SK-N-SH (cell line): ENCODE measurements at regions not wholly inside any gene's neighbourhood (a gene's known extent, or its start where the extent isn't known, plus 50 kb on each side); places are given as distances from the start of the nearest gene placed in this dataset.

Source experiments
- CTCF ChIA-PET: fragments of 300-600, 350-600 bp; formaldehyde crosslinking; extraction: SDS; loops from one replicate; lab custom pipeline; 2021; lab: Yijun Ruan, JAX
- POLR2A ChIA-PET: fragments of 350-600 bp; sonication (Branson Sonifier 250); formaldehyde crosslinking; extraction: SDS; loops from one replicate; lab custom pipeline; 2020; ENCODE audit warnings: antibody characterized with exemption, inconsistent platforms; lab: Yijun Ruan, JAX
- DNase-seq: peaks from one replicate; pipeline ENCODE4 v3.0.0; 2012
- H2AFZ ChIP-seq: fragments of 200-600 bp; sonication (generic); 2 replicates; pipeline ENCODE4 v1.8.1; 2016; ENCODE audit warnings: antibody characterized with exemption, mild to moderate bottlenecking, low read depth
- H3F3A ChIP-seq: fragments of 200-600 bp; sonication (generic); replicated peaks from 2 replicates; pipeline ENCODE3; 2016; ENCODE audit warnings: antibody characterized with exemption, mild to moderate bottlenecking; ENCODE audit not compliant: insufficient read depth
- H3K27ac ChIP-seq, 2 experiments: fragments of 200-500 bp in 1 of 2; fragments of 200-600 bp in 1 of 2; sonication (Bioruptor generic) in 1 of 2; sonication (generic), shearing (Covaris generic) in 1 of 2; 2 replicates each; pipeline versions ENCODE4 v1.5.1 to v1.6.1; 2014 to 2016; ENCODE audit warnings: low read depth in 2 of 2, inconsistent platforms in 1 of 2, low read length in 1 of 2, mild to moderate bottlenecking in 1 of 2, mixed read lengths in 1 of 2
- H3K27me3 ChIP-seq: fragments of 200-600 bp; sonication (generic), shearing (Covaris generic); 2 replicates; pipeline ENCODE4 v1.6.1; 2016; ENCODE audit warnings: mixed run types; ENCODE audit not compliant: insufficient read depth
- H3K36me3 ChIP-seq, 2 experiments: fragments of 200-500 bp in 1 of 2; fragments of 200-600 bp in 1 of 2; sonication (Bioruptor generic) in 1 of 2; sonication (generic) in 1 of 2; replicated peaks in 1 of 2; 2 replicates each; pipeline versions ENCODE3 to v1.5.1; 2014 to 2016; ENCODE audit warnings: low read length in 1 of 2, mild to moderate bottlenecking in 1 of 2; ENCODE audit not compliant: insufficient read depth in 2 of 2, control insufficient read depth in 1 of 2
- H3K4me1 ChIP-seq, 2 experiments: fragments of 200-500 bp in 1 of 2; fragments of 200-600 bp in 1 of 2; sonication (Bioruptor generic) in 1 of 2; sonication (generic), shearing (Covaris generic) in 1 of 2; 2 replicates each; pipeline versions ENCODE4 v1.5.1 to v1.6.1; 2014 to 2016; ENCODE audit warnings: low read depth in 1 of 2, low read length in 1 of 2, mixed run types in 1 of 2; ENCODE audit not compliant: insufficient read depth in 2 of 2, control insufficient read depth in 1 of 2
- H3K4me2 ChIP-seq: fragments of 200-600 bp; sonication (generic), shearing (Covaris generic); 2 replicates; pipeline ENCODE4 v1.6.1; 2017; ENCODE audit warnings: mixed run types
- H3K4me3 ChIP-seq, 2 experiments: fragments of 200-500 bp in 1 of 2; fragments of 200-600 bp in 1 of 2; sonication (Bioruptor generic) in 1 of 2; sonication (generic), shearing (Covaris generic) in 1 of 2; 2 replicates each; pipeline versions ENCODE4 v1.5.1 to v1.8.1; 2014 to 2016; ENCODE audit warnings: low read depth in 2 of 2, inconsistent platforms in 1 of 2, low read length in 1 of 2, mild to moderate bottlenecking in 1 of 2, mixed read lengths in 1 of 2, moderate library complexity in 1 of 2
- H3K79me2 ChIP-seq: fragments of 200-600 bp; sonication (generic); 2 replicates; pipeline ENCODE4 v1.8.1; 2017; ENCODE audit warnings: mild to moderate bottlenecking; ENCODE audit not compliant: insufficient read depth
- H3K9ac ChIP-seq: fragments of 200-600 bp; sonication (generic); 2 replicates; pipeline ENCODE4 v1.6.1; 2017; ENCODE audit warnings: mixed run types
- H3K9me2 ChIP-seq: fragments of 200-600 bp; sonication (generic); 2 replicates; pipeline ENCODE4 v1.6.1; 2017; ENCODE audit warnings: mixed run types
- H3K9me3 ChIP-seq: fragments of 200-600 bp; sonication (generic); 2 replicates; pipeline ENCODE4 v1.6.1; 2017; ENCODE audit warnings: mixed run types, mild to moderate bottlenecking, moderate library complexity
- H4K20me1 ChIP-seq: fragments of 200-600 bp; sonication (generic); 2 replicates; pipeline ENCODE4 v1.6.1; 2017; ENCODE audit warnings: mild to moderate bottlenecking, mixed run types; ENCODE audit not compliant: insufficient read depth
- ELF1 ChIP-seq: IDR thresholded peaks from 2 replicates; pipeline ENCODE4 v1.4.0; 2012
- EP300 ChIP-seq, 2 experiments: IDR thresholded peaks; 2 replicates each; pipeline versions ENCODE4 v1.4.0 to v1.6.1; 2012; ENCODE audit warnings: borderline replicate concordance in 1 of 2, low read depth in 1 of 2, low read length in 1 of 2
- FOXJ3 ChIP-seq: sonication (generic); formaldehyde crosslinking; IDR thresholded peaks from 2 replicates; pipeline ENCODE4 v1.5.1; 2020; ENCODE audit warnings: mild to moderate bottlenecking, missing genetic modification reagents
- GABPA ChIP-seq: IDR thresholded peaks from 2 replicates; pipeline ENCODE4 v1.4.0; 2012; ENCODE audit warnings: low read depth, mild to moderate bottlenecking
- GATA2 ChIP-seq: sonication (generic); formaldehyde crosslinking; IDR thresholded peaks from 2 replicates; pipeline ENCODE4 v1.5.0; 2020; ENCODE audit warnings: mild to moderate bottlenecking, missing genetic modification reagents
- MEF2A ChIP-seq: IDR thresholded peaks from 2 replicates; pipeline ENCODE4 v1.4.0; 2012; ENCODE audit warnings: low read depth, borderline replicate concordance
- MXI1 ChIP-seq: IDR thresholded peaks from 2 replicates; pipeline ENCODE4 v1.6.1; 2012; ENCODE audit warnings: mild to moderate bottlenecking, low read depth, low read length, improper control_type of control experiment
- NFIC ChIP-seq: IDR thresholded peaks from 2 replicates; pipeline ENCODE4 v1.4.0; 2012; ENCODE audit warnings: borderline replicate concordance
- POLR2AphosphoS5 ChIP-seq: IDR thresholded peaks from 2 replicates; pipeline ENCODE4 v1.6.1; 2012; ENCODE audit warnings: low read depth, low read length
- RAD21 ChIP-seq: IDR thresholded peaks from 2 replicates; pipeline ENCODE4 v1.6.1; 2012; ENCODE audit warnings: mild to moderate bottlenecking, low read length
- RCOR1 ChIP-seq: fragments of 150-350 bp; IDR thresholded peaks from 2 replicates; pipeline ENCODE4 v1.6.1; 2017; ENCODE audit warnings: antibody characterized with exemption, low read length
- RFX5 ChIP-seq: IDR thresholded peaks from 2 replicates; pipeline ENCODE4 v1.6.1; 2012; ENCODE audit warnings: mild to moderate bottlenecking, improper control_type of control experiment, low read length
- RXRA ChIP-seq: IDR thresholded peaks from 2 replicates; pipeline ENCODE4 v1.4.0; 2012; ENCODE audit warnings: low read depth, mild to moderate bottlenecking, borderline replicate concordance
- SIN3A ChIP-seq: IDR thresholded peaks from 2 replicates; pipeline ENCODE4 v1.6.1; 2012; ENCODE audit warnings: low read depth, mild to moderate bottlenecking, low read length, moderate library complexity, borderline replicate concordance
- SMC3 ChIP-seq: IDR thresholded peaks from 2 replicates; pipeline ENCODE4 v1.6.1; 2012; ENCODE audit warnings: low read depth, low read length, improper control_type of control experiment
- TAF1 ChIP-seq: IDR thresholded peaks from 2 replicates; pipeline ENCODE4 v1.6.1; 2012; ENCODE audit warnings: low read depth, mild to moderate bottlenecking, low read length, moderate library complexity, borderline replicate concordance
- YY1 ChIP-seq: IDR thresholded peaks from 2 replicates; pipeline ENCODE4 v1.4.0; 2012; ENCODE audit warnings: low read depth, mild to moderate bottlenecking
- WGBS: methylation state at CpG from one replicate; pipeline ENCODE4 v1.1.6; 2017; ENCODE audit warnings: low lambda C conversion rate; 5-methylcytosine and 5-hydroxymethylcytosine counted together
- TF ChIP-seq, protein P1 (sequence below): IDR thresholded peaks from 2 replicates; pipeline ENCODE4 v1.4.0; 2012; ENCODE audit warnings: low read depth, borderline replicate concordance
- TF ChIP-seq, protein P2 (sequence below): IDR thresholded peaks from 2 replicates; pipeline ENCODE4 v1.4.0; 2012; ENCODE audit warnings: low read depth, borderline replicate concordance
- TF ChIP-seq, protein P3 (sequence below): IDR thresholded peaks from 2 replicates; pipeline ENCODE4 v1.6.1; 2012; ENCODE audit warnings: mild to moderate bottlenecking, low read depth, low read length, moderate library complexity
- TF ChIP-seq, protein P4 (sequence below): IDR thresholded peaks from 2 replicates; pipeline ENCODE4 v1.4.0; 2012; ENCODE audit warnings: low read depth

DNA sequence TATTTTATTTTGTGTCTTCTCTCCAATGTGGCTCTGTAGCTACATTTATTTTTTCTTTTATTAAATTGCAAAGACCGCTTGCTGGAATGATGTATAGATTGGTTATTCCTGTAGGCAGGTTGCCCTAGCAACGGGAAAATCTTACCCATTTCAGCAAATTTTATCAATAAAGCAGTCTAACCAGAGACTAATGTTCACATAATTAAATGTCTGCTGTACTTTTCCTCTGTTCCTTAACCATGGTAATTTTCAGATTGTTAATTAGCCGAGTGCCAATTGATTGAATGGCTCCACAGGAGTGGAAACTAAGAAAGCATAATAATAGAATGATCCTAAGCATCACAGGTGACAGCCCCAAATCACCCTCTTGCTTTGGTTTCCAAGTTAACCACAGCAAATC, 134.8 kb downstream of the BASP1 start:
- no peak for DNase-seq
- Histone ChIP-seq H3K27ac (no peak overlapping the region), H3K9ac (no peak overlapping the region), H3K4me2 (no peak overlapping the region), H3K79me2 (no peaks in the 10 kb centered on the region), H3K9me2 (no peaks in the 10 kb centered on the region)
- CTCF ChIA-PET: no interaction called here
- TF ChIP-seq GABPA (no peak), MEF2A (no peak), SIN3A (no peak), ELF1 (no peak), RFX5 (no peak), MXI1 (no peak), SMC3 (no peak), YY1 (no peak)
- TF ChIP-seq, protein P1, sequence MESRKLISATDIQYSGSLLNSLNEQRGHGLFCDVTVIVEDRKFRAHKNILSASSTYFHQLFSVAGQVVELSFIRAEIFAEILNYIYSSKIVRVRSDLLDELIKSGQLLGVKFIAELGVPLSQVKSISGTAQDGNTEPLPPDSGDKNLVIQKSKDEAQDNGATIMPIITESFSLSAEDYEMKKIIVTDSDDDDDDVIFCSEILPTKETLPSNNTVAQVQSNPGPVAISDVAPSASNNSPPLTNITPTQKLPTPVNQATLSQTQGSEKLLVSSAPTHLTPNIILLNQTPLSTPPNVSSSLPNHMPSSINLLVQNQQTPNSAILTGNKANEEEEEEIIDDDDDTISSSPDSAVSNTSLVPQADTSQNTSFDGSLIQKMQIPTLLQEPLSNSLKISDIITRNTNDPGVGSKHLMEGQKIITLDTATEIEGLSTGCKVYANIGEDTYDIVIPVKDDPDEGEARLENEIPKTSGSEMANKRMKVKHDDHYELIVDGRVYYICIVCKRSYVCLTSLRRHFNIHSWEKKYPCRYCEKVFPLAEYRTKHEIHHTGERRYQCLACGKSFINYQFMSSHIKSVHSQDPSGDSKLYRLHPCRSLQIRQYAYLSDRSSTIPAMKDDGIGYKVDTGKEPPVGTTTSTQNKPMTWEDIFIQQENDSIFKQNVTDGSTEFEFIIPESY: no peak
- TF ChIP-seq, all 33 proteins: peak for 0
- H3F3A ChIP-seq: no peaks in the 10 kb centered on the region
- H3K4me3 ChIP-seq: no peak overlapping the region
- H2AFZ ChIP-seq: no peak overlapping the region
- 34% methylated on average over 3 of the region's 3 CpGs for WGBS
- H3K4me1 ChIP-seq: no peaks in the 10 kb centered on the region
- H4K20me1 ChIP-seq: no peaks in the 10 kb centered on the region
- H3K36me3 ChIP-seq: no peaks in the 10 kb centered on the region
- H3K27me3 ChIP-seq: no peaks in the 10 kb centered on the region; the same call in 1 of the 2 replicates
- POLR2A ChIA-PET: no interaction called here
- no peaks in the 10 kb centered on the region for H3K9me3 ChIP-seq

DNA sequence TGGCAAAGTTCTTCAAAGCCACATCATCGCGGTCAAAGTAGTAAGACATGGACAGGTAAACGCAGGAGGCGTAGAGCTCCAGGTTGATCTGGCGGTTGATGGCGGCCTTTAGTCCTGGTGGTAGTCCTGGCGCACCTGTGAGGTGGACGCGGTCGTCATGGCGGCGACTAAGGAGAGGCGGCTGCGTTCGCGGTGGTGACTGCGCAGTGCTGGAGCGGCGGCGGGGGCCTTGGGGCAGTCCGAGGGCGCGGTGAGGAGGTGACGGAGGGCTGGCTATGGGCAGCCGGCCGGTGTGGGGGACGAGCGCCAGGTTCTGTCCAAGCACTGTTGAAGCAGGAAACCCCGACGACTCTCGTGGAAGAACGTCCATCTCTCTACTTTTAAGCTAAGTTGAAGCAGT, 136.8 kb downstream of the BASP1 start:
- Histone ChIP-seq H4K20me1 (no peaks in the 10 kb centered on the region), H3K4me3 (no peak overlapping the region), H3K27me3 (no peaks in the 10 kb centered on the region; the same call in 1 of the 2 replicates), H3K79me2 (no peaks in the 10 kb centered on the region), H3K4me2 (no peak overlapping the region), H3K27ac (no peak overlapping the region), H3K9me2 (no peaks in the 10 kb centered on the region), H3F3A (no peaks in the 10 kb centered on the region), H2AFZ (no peak overlapping the region), H3K4me1 (no peaks in the 10 kb centered on the region), H3K9ac (no peak overlapping the region), H3K36me3 (no peaks in the 10 kb centered on the region), H3K9me3 (no peaks in the 10 kb centered on the region)
- ChIA-PET CTCF (no interaction called here), POLR2A (no interaction called here)
- no peak for DNase-seq
- 93% methylated on average over 27 of the region's 32 CpGs for WGBS
- TF ChIP-seq, protein P2, sequence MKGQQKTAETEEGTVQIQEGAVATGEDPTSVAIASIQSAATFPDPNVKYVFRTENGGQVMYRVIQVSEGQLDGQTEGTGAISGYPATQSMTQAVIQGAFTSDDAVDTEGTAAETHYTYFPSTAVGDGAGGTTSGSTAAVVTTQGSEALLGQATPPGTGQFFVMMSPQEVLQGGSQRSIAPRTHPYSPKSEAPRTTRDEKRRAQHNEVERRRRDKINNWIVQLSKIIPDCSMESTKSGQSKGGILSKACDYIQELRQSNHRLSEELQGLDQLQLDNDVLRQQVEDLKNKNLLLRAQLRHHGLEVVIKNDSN: no peak
- TF ChIP-seq NFIC (no peak), POLR2AphosphoS5 (no peak), RXRA (no peak), ELF1 (no peak), RFX5 (no peak), SIN3A (no peak), MXI1 (no peak), RCOR1 (no peak), FOXJ3 (CRISPR knock-in tag) (no peak), GATA2 (CRISPR knock-in tag) (no peak), EP300 (IDR thresholded peaks at IDR 0.05; ENCODE audit: borderline replicate concordance in 1 of 2, low read depth in 1 of 2, low read length in 1 of 2) (no peak), TAF1 (no peak), RAD21 (no peak)
- TF ChIP-seq, protein P3, sequence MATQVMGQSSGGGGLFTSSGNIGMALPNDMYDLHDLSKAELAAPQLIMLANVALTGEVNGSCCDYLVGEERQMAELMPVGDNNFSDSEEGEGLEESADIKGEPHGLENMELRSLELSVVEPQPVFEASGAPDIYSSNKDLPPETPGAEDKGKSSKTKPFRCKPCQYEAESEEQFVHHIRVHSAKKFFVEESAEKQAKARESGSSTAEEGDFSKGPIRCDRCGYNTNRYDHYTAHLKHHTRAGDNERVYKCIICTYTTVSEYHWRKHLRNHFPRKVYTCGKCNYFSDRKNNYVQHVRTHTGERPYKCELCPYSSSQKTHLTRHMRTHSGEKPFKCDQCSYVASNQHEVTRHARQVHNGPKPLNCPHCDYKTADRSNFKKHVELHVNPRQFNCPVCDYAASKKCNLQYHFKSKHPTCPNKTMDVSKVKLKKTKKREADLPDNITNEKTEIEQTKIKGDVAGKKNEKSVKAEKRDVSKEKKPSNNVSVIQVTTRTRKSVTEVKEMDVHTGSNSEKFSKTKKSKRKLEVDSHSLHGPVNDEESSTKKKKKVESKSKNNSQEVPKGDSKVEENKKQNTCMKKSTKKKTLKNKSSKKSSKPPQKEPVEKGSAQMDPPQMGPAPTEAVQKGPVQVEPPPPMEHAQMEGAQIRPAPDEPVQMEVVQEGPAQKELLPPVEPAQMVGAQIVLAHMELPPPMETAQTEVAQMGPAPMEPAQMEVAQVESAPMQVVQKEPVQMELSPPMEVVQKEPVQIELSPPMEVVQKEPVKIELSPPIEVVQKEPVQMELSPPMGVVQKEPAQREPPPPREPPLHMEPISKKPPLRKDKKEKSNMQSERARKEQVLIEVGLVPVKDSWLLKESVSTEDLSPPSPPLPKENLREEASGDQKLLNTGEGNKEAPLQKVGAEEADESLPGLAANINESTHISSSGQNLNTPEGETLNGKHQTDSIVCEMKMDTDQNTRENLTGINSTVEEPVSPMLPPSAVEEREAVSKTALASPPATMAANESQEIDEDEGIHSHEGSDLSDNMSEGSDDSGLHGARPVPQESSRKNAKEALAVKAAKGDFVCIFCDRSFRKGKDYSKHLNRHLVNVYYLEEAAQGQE: no peak
- TF ChIP-seq, protein P4, sequence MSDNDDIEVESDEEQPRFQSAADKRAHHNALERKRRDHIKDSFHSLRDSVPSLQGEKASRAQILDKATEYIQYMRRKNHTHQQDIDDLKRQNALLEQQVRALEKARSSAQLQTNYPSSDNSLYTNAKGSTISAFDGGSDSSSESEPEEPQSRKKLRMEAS: no peak
- TF ChIP-seq, protein P1: no peak
